GM21717 (cell line): ENCODE measurements at regions not wholly inside any gene's neighbourhood (a gene's known extent, or its start where the extent isn't known, plus 50 kb on each side); places are given as distances from the start of the nearest gene placed in this dataset.
A peak's percentile ranks its signal among the peaks of the same experiment; 100 is the strongest.

Experiments
- ATAC-seq: cut with Tn5 transposase; IDR thresholded peaks from one replicate; pipeline ENCODE4 v1.9.1; 2021; ENCODE audit warnings: mild to moderate bottlenecking, moderate library complexity; ENCODE audit not compliant: unreplicated experiment

- ATAC-seq: no peak
Measured at GRCh38 chr12:67573566-67573965, 75.0 kb upstream of the DYRK2 start.

- no peak for ATAC-seq
Measured at GRCh38 chr12:67578976-67579661, 69.4 kb upstream of the DYRK2 start.

GRCh38 chr12:67579662-67580003 is 68.9 kb upstream of the DYRK2 start:
- ATAC-seq: no peak

- no peak for ATAC-seq
Measured at GRCh38 chr12:67582238-67582834, 66.2 kb upstream of the DYRK2 start.

GRCh38 chr12:67582844-67583243 is 65.7 kb upstream of the DYRK2 start:
- no peak for ATAC-seq

GRCh38 chr12:67586951-67587350 is 61.6 kb upstream of the DYRK2 start:
- no peak for ATAC-seq

- ATAC-seq: no peak
Measured at GRCh38 chr12:67589078-67589477, 59.5 kb upstream of the DYRK2 start.

GRCh38 chr12:67590149-67590790 is 58.3 kb upstream of the DYRK2 start:
- ATAC-seq: no peak

GRCh38 chr12:67592228-67593011 is 56.1 kb upstream of the DYRK2 start:
- ATAC-seq: peak; percentile 94

GRCh38 chr12:67593041-67593440 is 55.5 kb upstream of the DYRK2 start:
- ATAC-seq: peak; percentile 32

- ATAC-seq: no peak
Measured at GRCh38 chr12:67593461-67594330, 54.8 kb upstream of the DYRK2 start.

- no peak for ATAC-seq
Measured at GRCh38 chr12:67594888-67595287, 53.7 kb upstream of the DYRK2 start.

GRCh38 chr12:67595365-67595764 is 53.2 kb upstream of the DYRK2 start:
- ATAC-seq: no peak

- no peak for ATAC-seq
Measured at GRCh38 chr12:67598598-67598997, 49.9 kb upstream of the DYRK2 start.
